Chondrocyte (in vitro differentiated cells): ENCODE measurements at regions not wholly inside any gene's neighbourhood (a gene's known extent, or its start where the extent isn't known, plus 50 kb on each side); places are given as distances from the start of the nearest gene placed in this dataset.
A peak's percentile ranks its signal among the peaks of the same experiment; 100 is the strongest.

Experiments used
- DNase-seq: peaks from one replicate; pipeline ENCODE4 v3.0.0; 2021; ENCODE audit warnings: mixed read lengths, low spot score
- H3K27ac Mint-ChIP-seq: one replicate; pipeline ENCODE4 v1.8.0; 2021; ENCODE audit warnings: mild to moderate bottlenecking, moderate library complexity, mixed read lengths; ENCODE audit not compliant: unreplicated experiment
- H3K27me3 Mint-ChIP-seq: 2 replicates; pipeline ENCODE4 v1.8.0; 2021; ENCODE audit warnings: low read depth, mixed read lengths
- H3K36me3 Mint-ChIP-seq: 2 replicates; pipeline ENCODE4 v1.8.0; 2021; ENCODE audit warnings: low read depth, mixed read lengths
- H3K4me1 Mint-ChIP-seq: 2 replicates; pipeline ENCODE4 v1.8.0; 2021; ENCODE audit warnings: low read depth, mild to moderate bottlenecking, mixed read lengths
- H3K4me3 Mint-ChIP-seq: one replicate; pipeline ENCODE4 v1.8.0; 2021; ENCODE audit warnings: mild to moderate bottlenecking, moderate library complexity, mixed read lengths; ENCODE audit not compliant: unreplicated experiment
- H3K9me3 Mint-ChIP-seq: 2 replicates; pipeline ENCODE4 v1.8.0; 2021; ENCODE audit warnings: low read depth, mixed read lengths
- CTCF ChIP-seq: fragments of 200-600 bp; sonication (generic); IDR thresholded peaks from 2 replicates; pipeline ENCODE4 v1.5.0; 2021; ENCODE audit warnings: antibody characterized with exemption, mild to moderate bottlenecking, moderate library complexity

GRCh38 chr4:126431049-126431448, 1116.3 kb downstream of the FAT4 start:
- Mint-ChIP-seq H3K9me3 (peaks cover 3% of the 10 kb centered on the region), H3K4me1 (peaks cover 7% of the 10 kb centered on the region), H3K27me3 (no peaks in the 10 kb centered on the region), H3K27ac (no peak overlapping the region), H3K4me3 (no peak overlapping the region), H3K36me3 (no peaks in the 10 kb centered on the region)
- no peak for TF ChIP-seq CTCF
- no peak for DNase-seq

- H3K9me3 Mint-ChIP-seq = peaks cover 3% of the 10 kb centered on the region
- H3K27ac Mint-ChIP-seq = no peak overlapping the region
- DNase-seq = no peak
- H3K27me3 Mint-ChIP-seq = peaks cover 2% of the 10 kb centered on the region
- no peak overlapping the region for H3K4me3 Mint-ChIP-seq
- TF ChIP-seq CTCF = no peak
- H3K36me3 Mint-ChIP-seq = no peaks in the 10 kb centered on the region
- peaks cover 7% of the 10 kb centered on the region for H3K4me1 Mint-ChIP-seq
Measured at GRCh38 chr4:126435491-126435890, 1120.7 kb downstream of the FAT4 start.

- peaks cover 2% of the 10 kb centered on the region for H3K27me3 Mint-ChIP-seq
- H3K4me3 Mint-ChIP-seq = no peak overlapping the region
- no peak for DNase-seq
- H3K36me3 Mint-ChIP-seq = no peaks in the 10 kb centered on the region
- no peak overlapping the region for H3K27ac Mint-ChIP-seq
- H3K9me3 Mint-ChIP-seq = peaks cover 6% of the 10 kb centered on the region
- no peak for TF ChIP-seq CTCF
- peaks cover 13% of the 10 kb centered on the region for H3K4me1 Mint-ChIP-seq
Measured at GRCh38 chr4:126440297-126440696, 1125.5 kb downstream of the FAT4 start.

GRCh38 chr4:126441173-126442035, 1126.6 kb downstream of the FAT4 start:
- H3K4me3 Mint-ChIP-seq = no peak overlapping the region
- H3K36me3 Mint-ChIP-seq = no peaks in the 10 kb centered on the region
- peak overlapping the region; percentile 53 for H3K27ac Mint-ChIP-seq
- TF ChIP-seq CTCF = no peak
- H3K27me3 Mint-ChIP-seq = peaks cover 2% of the 10 kb centered on the region
- no peak for DNase-seq
- H3K4me1 Mint-ChIP-seq = peaks cover 20% of the 10 kb centered on the region
- peaks cover 3% of the 10 kb centered on the region for H3K9me3 Mint-ChIP-seq

GRCh38 chr4:126445596-126445995, 1130.8 kb downstream of the FAT4 start:
- no peak overlapping the region for H3K4me3 Mint-ChIP-seq
- H3K36me3 Mint-ChIP-seq = no peaks in the 10 kb centered on the region
- H3K9me3 Mint-ChIP-seq = peaks cover 3% of the 10 kb centered on the region
- TF ChIP-seq CTCF = no peak
- no peak for DNase-seq
- no peaks in the 10 kb centered on the region for H3K27me3 Mint-ChIP-seq
- peak overlapping the region; percentile 2 for H3K27ac Mint-ChIP-seq
- H3K4me1 Mint-ChIP-seq = peaks cover 20% of the 10 kb centered on the region
